ENCODE measurements at regions not wholly inside any gene's neighbourhood (a gene's known extent, or its start where the extent isn't known, plus 50 kb on each side); places are given as distances from the start of the nearest gene placed in this dataset.

GRCh38 chr18:38706373-38706772 is 1140.8 kb upstream of the CELF4 start:
- DNase-seq (no peak), FAIRE-seq (no peak)
- no peaks in the 10 kb centered on the region for H3K36me3 ChIP-seq (ENCODE audit: control insufficient read depth in 2 of 3, insufficient read depth in 3 of 3, low read length in 3 of 3)
- H3K9ac ChIP-seq (ENCODE audit: low read length in 3 of 3) = no peak overlapping the region
- TF ChIP-seq CTCF (IDR thresholded peaks at IDR 0.05; ENCODE audit: borderline replicate concordance, extremely low read depth, insufficient read depth) = no peak
- no peak overlapping the region for H3K27ac ChIP-seq (ENCODE audit: low read depth in 2 of 2, low read length in 2 of 2)
- intact Hi-C loops (cut with DNase I) = no loop called here
- no peaks in the 10 kb centered on the region for H3K9me3 ChIP-seq (ENCODE audit: control insufficient read depth in 2 of 3, insufficient read depth in 1 of 3, low read length in 3 of 3)
- no peaks in the 10 kb centered on the region for H3K4me1 ChIP-seq (ENCODE audit: control insufficient read depth in 2 of 3, insufficient read depth in 2 of 3, low read depth in 1 of 3, low read length in 3 of 3)
- H3K4me3 ChIP-seq (ENCODE audit: low read length in 3 of 3) = no peak overlapping the region
- no peaks in the 10 kb centered on the region for H3K27me3 ChIP-seq (ENCODE audit: control insufficient read depth, insufficient read depth, low read length)

- Histone ChIP-seq H3K27ac (ENCODE audit: low read depth in 2 of 2, low read length in 2 of 2) (no peak overlapping the region), H3K9ac (ENCODE audit: low read length in 3 of 3) (no peak overlapping the region), H3K4me1 (ENCODE audit: control insufficient read depth in 2 of 3, insufficient read depth in 2 of 3, low read depth in 1 of 3, low read length in 3 of 3) (no peaks in the 10 kb centered on the region), H3K4me3 (ENCODE audit: low read length in 3 of 3) (no peak overlapping the region), H3K36me3 (ENCODE audit: control insufficient read depth in 2 of 3, insufficient read depth in 3 of 3, low read length in 3 of 3) (no peaks in the 10 kb centered on the region), H3K27me3 (ENCODE audit: control insufficient read depth, insufficient read depth, low read length) (no peaks in the 10 kb centered on the region), H3K9me3 (ENCODE audit: control insufficient read depth in 2 of 3, insufficient read depth in 1 of 3, low read length in 3 of 3) (no peaks in the 10 kb centered on the region)
- DNase-seq (no peak), FAIRE-seq (no peak)
- TF ChIP-seq CTCF (IDR thresholded peaks at IDR 0.05; ENCODE audit: borderline replicate concordance, extremely low read depth, insufficient read depth) = no peak
- intact Hi-C loops (cut with DNase I) = no loop called here
Observed at GRCh38 chr18:38698088-38698487, 1132.5 kb upstream of the CELF4 start.

- no peak for TF ChIP-seq CTCF (IDR thresholded peaks at IDR 0.05; ENCODE audit: borderline replicate concordance, extremely low read depth, insufficient read depth)
- intact Hi-C loops (cut with DNase I) = no loop called here
- Histone ChIP-seq H3K9ac (ENCODE audit: low read length in 3 of 3) (no peak overlapping the region), H3K4me3 (ENCODE audit: low read length in 3 of 3) (no peak overlapping the region), H3K36me3 (ENCODE audit: control insufficient read depth in 2 of 3, insufficient read depth in 3 of 3, low read length in 3 of 3) (no peaks in the 10 kb centered on the region), H3K27me3 (ENCODE audit: control insufficient read depth, insufficient read depth, low read length) (no peaks in the 10 kb centered on the region), H3K27ac (ENCODE audit: low read depth in 2 of 2, low read length in 2 of 2) (no peak overlapping the region), H3K9me3 (ENCODE audit: control insufficient read depth in 2 of 3, insufficient read depth in 1 of 3, low read length in 3 of 3) (no peaks in the 10 kb centered on the region), H3K4me1 (ENCODE audit: control insufficient read depth in 2 of 3, insufficient read depth in 2 of 3, low read depth in 1 of 3, low read length in 3 of 3) (no peaks in the 10 kb centered on the region)
- FAIRE-seq (no peak), DNase-seq (no peak)
Observed at GRCh38 chr18:38695559-38696280, 1130.1 kb upstream of the CELF4 start.

GRCh38 chr18:38693104-38693503 is 1127.5 kb upstream of the CELF4 start:
- no peaks in the 10 kb centered on the region for H3K4me1 ChIP-seq (ENCODE audit: control insufficient read depth in 2 of 3, insufficient read depth in 2 of 3, low read depth in 1 of 3, low read length in 3 of 3)
- no peak overlapping the region for H3K4me3 ChIP-seq (ENCODE audit: low read length in 3 of 3)
- no peak overlapping the region for H3K9ac ChIP-seq (ENCODE audit: low read length in 3 of 3)
- no peaks in the 10 kb centered on the region for H3K36me3 ChIP-seq (ENCODE audit: control insufficient read depth in 2 of 3, insufficient read depth in 3 of 3, low read length in 3 of 3)
- no peak for DNase-seq
- no peak for TF ChIP-seq CTCF (IDR thresholded peaks at IDR 0.05; ENCODE audit: borderline replicate concordance, extremely low read depth, insufficient read depth)
- no peak for FAIRE-seq
- no peak overlapping the region for H3K27ac ChIP-seq (ENCODE audit: low read depth in 2 of 2, low read length in 2 of 2)
- no peaks in the 10 kb centered on the region for H3K27me3 ChIP-seq (ENCODE audit: control insufficient read depth, insufficient read depth, low read length)
- H3K9me3 ChIP-seq (ENCODE audit: control insufficient read depth in 2 of 3, insufficient read depth in 1 of 3, low read length in 3 of 3) = no peaks in the 10 kb centered on the region
- intact Hi-C loops (cut with DNase I) = no loop called here
